ENCODE measurements at regions not wholly inside any gene's neighbourhood (a gene's known extent, or its start where the extent isn't known, plus 50 kb on each side); places are given as distances from the start of the nearest gene placed in this dataset.

DNA sequence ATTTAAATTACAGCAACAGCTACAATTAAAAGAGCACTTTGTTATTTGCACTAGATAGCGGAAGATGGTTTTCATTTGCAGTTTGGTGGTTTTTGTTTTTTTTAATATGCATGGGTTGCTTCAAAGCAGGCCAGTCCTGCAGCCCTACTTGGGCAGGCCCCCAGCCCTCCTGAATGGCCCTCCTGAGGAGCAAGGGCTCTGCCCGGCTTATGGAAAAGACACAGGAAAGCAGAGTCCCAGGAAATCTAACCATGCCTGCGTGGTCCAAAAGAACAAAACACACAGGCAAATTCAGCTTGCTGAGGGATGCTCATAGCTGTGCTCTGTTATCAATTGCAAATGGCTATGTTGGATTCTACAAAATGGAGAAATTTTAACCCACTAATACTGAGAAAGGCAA, 371.1 kb upstream of the ARID1B start:
- TF ChIP-seq GATA3 (IDR thresholded peaks at IDR 0.05; ENCODE audit: low read depth, low read length) (no peak), GATA2 (IDR thresholded peaks at IDR 0.05; ENCODE audit: low read depth, low read length) (no peak)
